ENCODE measurements at regions not wholly inside any gene's neighbourhood (a gene's known extent, or its start where the extent isn't known, plus 50 kb on each side); places are given as distances from the start of the nearest gene placed in this dataset.

DNA sequence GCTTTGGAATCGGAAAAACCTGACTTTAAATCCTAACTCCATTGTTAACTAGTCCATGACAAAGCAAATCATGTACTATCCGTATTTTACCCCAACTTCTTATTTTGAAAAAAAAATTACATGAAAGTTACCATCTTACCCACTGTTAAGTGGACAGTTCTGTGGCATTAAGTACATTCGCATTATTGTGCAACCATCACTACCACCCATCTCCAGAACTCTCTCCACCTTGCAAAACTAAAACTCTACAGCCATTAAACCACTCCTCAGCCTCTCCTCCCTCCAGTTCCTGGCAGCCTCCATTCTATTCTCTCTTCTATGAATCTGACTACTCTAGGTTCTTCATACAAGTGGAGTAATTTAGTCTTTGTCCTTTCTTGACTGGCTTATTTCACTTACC is 176.5 kb downstream of the USP12 start:
- intact Hi-C loops (cut with micrococcal nuclease): no loop called here
- no peaks in the 10 kb centered on the region for H3K9me3 ChIP-seq (ENCODE audit: control insufficient read depth, insufficient read depth, low read length)
- Mint-ChIP-seq H3K4me1 (peaks cover 5 to 6% of the 10 kb centered on the region in 2 donors), H3K36me3 (no peaks in the 10 kb centered on the region), H3K27me3 (ENCODE audit: low read depth in 2 of 2) (peaks cover 13 to 17% of the 10 kb centered on the region in 2 donors), H3K27ac (no peak overlapping the region), H3K4me3 (no peak overlapping the region), H3K9me3 (no peaks in the 10 kb centered on the region)
- ATAC-seq (no peak), DNase-seq (no peak)
- H3K4me1 ChIP-seq (ENCODE audit: control insufficient read depth, insufficient read depth, low read length): peaks cover 15% of the 10 kb centered on the region
- no peak for TF ChIP-seq CTCF (IDR thresholded peaks at IDR 0.05)
- no peak overlapping the region for H3K27ac ChIP-seq (ENCODE audit: low read length)
- H3K4me3 ChIP-seq (ENCODE audit: low read length): no peak overlapping the region
- H3K36me3 ChIP-seq (ENCODE audit: control insufficient read depth, insufficient read depth, low read length): no peaks in the 10 kb centered on the region
- WGBS (ENCODE audit: insufficient coverage): 97% methylated on average over 3 of the region's 3 CpGs
- H3K27me3 ChIP-seq (ENCODE audit: control insufficient read depth, insufficient read depth, low read length): no peaks in the 10 kb centered on the region

DNA sequence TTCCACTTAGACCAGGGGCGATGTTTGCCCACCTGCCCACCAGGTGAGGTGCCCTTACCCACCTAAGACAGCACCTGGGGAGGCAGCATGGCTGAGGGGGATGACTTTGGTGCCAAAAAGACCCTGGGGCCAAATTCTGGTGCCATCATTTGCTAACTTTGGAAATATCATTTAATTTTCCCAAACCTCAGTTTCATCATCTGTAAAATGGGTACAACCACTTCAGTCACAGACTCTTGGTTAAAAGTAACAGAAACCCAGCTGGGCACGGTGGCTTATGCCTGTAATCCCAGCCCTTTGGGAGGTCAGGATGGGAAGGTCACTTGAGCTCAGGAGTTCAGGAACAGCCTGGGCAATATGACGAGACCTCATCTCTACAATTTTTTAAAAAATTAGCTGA is 177.8 kb downstream of the USP12 start:
- no peak overlapping the region for H3K27ac ChIP-seq (ENCODE audit: low read length)
- no peak overlapping the region for H3K4me3 Mint-ChIP-seq
- no peaks in the 10 kb centered on the region for H3K36me3 ChIP-seq (ENCODE audit: control insufficient read depth, insufficient read depth, low read length)
- H3K4me3 ChIP-seq (ENCODE audit: low read length): no peak overlapping the region
- no peaks in the 10 kb centered on the region for H3K27me3 ChIP-seq (ENCODE audit: control insufficient read depth, insufficient read depth, low read length)
- H3K27me3 Mint-ChIP-seq (ENCODE audit: low read depth in 2 of 2): peaks cover 16 to 27% of the 10 kb centered on the region in 2 donors
- TF ChIP-seq CTCF (IDR thresholded peaks at IDR 0.05): no peak
- 89% methylated on average over 3 of the region's 3 CpGs for WGBS (ENCODE audit: insufficient coverage)
- intact Hi-C loops (cut with micrococcal nuclease): no loop called here
- peaks cover 15% of the 10 kb centered on the region for H3K4me1 ChIP-seq (ENCODE audit: control insufficient read depth, insufficient read depth, low read length)
- no peaks in the 10 kb centered on the region for H3K9me3 Mint-ChIP-seq
- no peaks in the 10 kb centered on the region for H3K9me3 ChIP-seq (ENCODE audit: control insufficient read depth, insufficient read depth, low read length)
- H3K4me1 Mint-ChIP-seq: peaks cover 5 to 6% of the 10 kb centered on the region in 2 donors
- ATAC-seq (no peak), DNase-seq (no peak)
- no peaks in the 10 kb centered on the region for H3K36me3 Mint-ChIP-seq
- no peak overlapping the region for H3K27ac Mint-ChIP-seq

GRCh38 chr13:26992951-26993719 is 178.5 kb downstream of the USP12 start:
- no peaks in the 10 kb centered on the region for H3K9me3 Mint-ChIP-seq

More at GRCh38 chr13:26992951-26993719, 178.5 kb downstream of the USP12 start:
- no peak for DNase-seq
- Mint-ChIP-seq H3K27ac (no peak overlapping the region), H3K4me1 (peaks cover 5 to 6% of the 10 kb centered on the region in 2 donors), H3K36me3 (no peaks in the 10 kb centered on the region), H3K4me3 (no peak overlapping the region), H3K27me3 (ENCODE audit: low read depth in 2 of 2) (peaks cover 16 to 27% of the 10 kb centered on the region in 2 donors)
- H3K9me3 ChIP-seq (ENCODE audit: control insufficient read depth, insufficient read depth, low read length): no peaks in the 10 kb centered on the region
- no peak overlapping the region for H3K4me3 ChIP-seq (ENCODE audit: low read length)
- no peak for TF ChIP-seq CTCF (IDR thresholded peaks at IDR 0.05)
- ATAC-seq: no peak
- intact Hi-C loops (cut with micrococcal nuclease): no loop called here
- no peaks in the 10 kb centered on the region for H3K36me3 ChIP-seq (ENCODE audit: control insufficient read depth, insufficient read depth, low read length)
- WGBS (ENCODE audit: insufficient coverage): 77% methylated on average over 4 of the region's 4 CpGs
- no peaks in the 10 kb centered on the region for H3K27me3 ChIP-seq (ENCODE audit: control insufficient read depth, insufficient read depth, low read length)
- no peak overlapping the region for H3K27ac ChIP-seq (ENCODE audit: low read length)
- peaks cover 12% of the 10 kb centered on the region for H3K4me1 ChIP-seq (ENCODE audit: control insufficient read depth, insufficient read depth, low read length)

Data from natural killer cell (primary cell).